ENCODE measurements at regions not wholly inside any gene's neighbourhood (a gene's known extent, or its start where the extent isn't known, plus 50 kb on each side); places are given as distances from the start of the nearest gene placed in this dataset.

- Histone ChIP-seq H3K9me3 (peaks cover 4% of the 10 kb centered on the region; the same call in 1 of the 2 replicates), H3K36me3 (no peaks in the 10 kb centered on the region)
These were observed 50.2 kb upstream of the TLR3 start for GRCh38 chr4:186018784-186019183.

More at GRCh38 chr4:186018784-186019183, 50.2 kb upstream of the TLR3 start:
- Histone ChIP-seq H3K4me3 (no peak overlapping the region), H3K27me3 (no peaks in the 10 kb centered on the region)
- DNase-seq, result no peak

Data from MG63 (cell line).